IPS DF 4.7 (cell line): ENCODE measurements at regions not wholly inside any gene's neighbourhood (a gene's known extent, or its start where the extent isn't known, plus 50 kb on each side); places are given as distances from the start of the nearest gene placed in this dataset.
"Not testable (repeated sequence)": the region's sequence is repeated elsewhere in the genome, so short reads cannot be mapped to it uniquely, and the experiment has no call there.

Experiments used
- DNase-seq: peaks from one replicate; pipeline ENCODE4 v3.0.0-alpha.2; 2013; ENCODE audit warnings: low spot score; ENCODE audit errors: extremely low read depth

- no peak for DNase-seq
These were observed 101.9 kb upstream of the EFNA5 start for GRCh38 chr5:107772418-107773310.

- DNase-seq, result no peak
These were observed 101.2 kb upstream of the EFNA5 start for GRCh38 chr5:107771926-107772325.

- no peak for DNase-seq
These were observed 99.3 kb upstream of the EFNA5 start for GRCh38 chr5:107770051-107770450.

- DNase-seq, result no peak
These were observed 98.8 kb upstream of the EFNA5 start for GRCh38 chr5:107769519-107769918.

GRCh38 chr5:107766972-107767371 is 96.2 kb upstream of the EFNA5 start:
- no peak for DNase-seq

- DNase-seq, result no peak
These were observed 95.7 kb upstream of the EFNA5 start for GRCh38 chr5:107766439-107766838.

GRCh38 chr5:107765805-107766063 is 95.0 kb upstream of the EFNA5 start:
- DNase-seq, result no peak

GRCh38 chr5:107764976-107765804 is 94.5 kb upstream of the EFNA5 start:
- DNase-seq, result no peak

GRCh38 chr5:107764282-107764681 is 93.5 kb upstream of the EFNA5 start:
- no peak for DNase-seq

GRCh38 chr5:107753427-107753826 is 82.7 kb upstream of the EFNA5 start:
- no peak for DNase-seq

GRCh38 chr5:107744418-107745330 is 73.9 kb upstream of the EFNA5 start:
- peak; percentile 9 for DNase-seq

- no peak for DNase-seq
These were observed 72.8 kb upstream of the EFNA5 start for GRCh38 chr5:107743373-107744000.

GRCh38 chr5:107739661-107740060 is 68.9 kb upstream of the EFNA5 start:
- no peak for DNase-seq

GRCh38 chr5:107736638-107737037 is 65.9 kb upstream of the EFNA5 start:
- DNase-seq, result no peak

- not testable (repeated sequence) for DNase-seq
These were observed 65.4 kb upstream of the EFNA5 start for GRCh38 chr5:107736089-107736488.

GRCh38 chr5:107735558-107735957 is 64.8 kb upstream of the EFNA5 start:
- DNase-seq, result no peak

- no peak for DNase-seq
These were observed 56.2 kb upstream of the EFNA5 start for GRCh38 chr5:107726896-107727295.

- no peak for DNase-seq
These were observed 53.9 kb upstream of the EFNA5 start for GRCh38 chr5:107724642-107725041.

GRCh38 chr5:107721241-107721640 is 50.5 kb upstream of the EFNA5 start:
- not testable (repeated sequence) for DNase-seq
